OCI-LY1 (cell line): ENCODE measurements at regions not wholly inside any gene's neighbourhood (a gene's known extent, or its start where the extent isn't known, plus 50 kb on each side); places are given as distances from the start of the nearest gene placed in this dataset.

Experiments used
- CTCF ChIP-seq: fragments of 200-600 bp; sonication (generic), shearing (Covaris generic); IDR thresholded peaks from 2 replicates; pipeline ENCODE4 v1.5.1; 2017; ENCODE audit warnings: mild to moderate bottlenecking, antibody characterized with exemption, low read length, moderate library complexity, mixed read lengths
- EZH2 ChIP-seq: fragments of 200-600 bp; sonication (generic), shearing (Covaris generic); IDR thresholded peaks from 2 replicates; pipeline ENCODE4 v1.8.0; 2017; ENCODE audit warnings: borderline replicate concordance, mixed run types, mild to moderate bottlenecking, antibody characterized with exemption, low read length, moderate library complexity, mixed read lengths

DNA sequence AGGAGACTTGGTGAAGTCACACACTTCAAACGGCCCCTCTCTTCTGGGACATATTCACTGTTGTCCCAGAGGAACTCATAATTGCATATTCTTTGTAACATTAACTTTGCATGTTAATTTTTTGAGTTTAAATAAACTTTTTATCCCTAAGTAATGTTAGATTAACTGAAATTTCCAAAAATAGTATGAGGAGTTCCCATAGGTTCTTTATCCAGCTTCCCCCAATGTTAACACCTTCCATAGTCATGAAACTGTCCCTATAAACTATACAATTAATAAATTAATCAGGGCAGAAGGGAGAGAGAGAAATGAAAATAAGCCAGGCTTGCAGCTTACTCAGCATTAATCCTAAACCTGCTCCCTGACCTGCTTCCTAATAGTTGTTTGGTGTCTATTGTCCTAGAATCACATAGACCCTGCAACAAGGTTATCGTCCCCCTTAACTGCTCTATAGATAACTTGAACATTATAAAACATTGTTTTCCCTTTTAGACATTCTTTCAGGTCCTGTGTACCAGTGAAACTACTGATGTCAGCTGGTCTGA is 589.8 kb upstream of the CDH5 start:
- no peak for TF ChIP-seq CTCF
- no peak for TF ChIP-seq EZH2
